ENCODE measurements at regions not wholly inside any gene's neighbourhood (a gene's known extent, or its start where the extent isn't known, plus 50 kb on each side); places are given as distances from the start of the nearest gene placed in this dataset.

DNA sequence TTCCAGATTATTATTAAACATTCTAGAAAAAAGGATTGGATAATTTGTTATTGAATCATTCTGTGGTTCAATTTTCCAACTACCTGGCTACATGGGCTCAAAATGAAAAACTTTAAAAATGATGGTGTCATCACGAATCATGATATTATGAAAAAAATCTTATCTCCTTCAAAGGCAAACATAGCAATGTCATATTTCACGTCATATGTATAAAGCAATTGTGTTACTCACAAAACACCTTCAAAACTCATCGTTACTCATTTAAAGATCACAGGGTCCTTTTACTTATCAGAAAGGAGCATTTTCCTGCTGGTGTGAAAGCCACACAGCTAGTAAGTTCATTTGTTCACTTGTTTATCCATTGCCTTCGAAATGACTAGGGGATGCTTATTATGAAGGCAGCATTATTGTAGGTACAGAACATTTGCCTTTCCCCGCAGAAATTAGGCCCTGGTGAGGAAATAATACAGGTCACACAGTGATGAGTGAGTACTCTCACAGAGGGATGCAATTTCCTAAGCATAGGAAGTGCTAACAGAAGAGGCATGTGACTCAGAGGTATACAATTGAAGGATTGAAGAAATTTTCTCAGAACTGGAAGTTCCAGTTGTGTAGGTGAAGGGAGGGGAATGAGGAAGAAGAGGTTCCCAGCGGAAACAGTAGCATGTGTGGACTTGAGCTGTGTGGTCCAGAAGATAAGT lies 478.7 kb downstream of the INHBA start:
- DNase-seq (ENCODE audit: low spot score), result peak; percentile 49

DNA sequence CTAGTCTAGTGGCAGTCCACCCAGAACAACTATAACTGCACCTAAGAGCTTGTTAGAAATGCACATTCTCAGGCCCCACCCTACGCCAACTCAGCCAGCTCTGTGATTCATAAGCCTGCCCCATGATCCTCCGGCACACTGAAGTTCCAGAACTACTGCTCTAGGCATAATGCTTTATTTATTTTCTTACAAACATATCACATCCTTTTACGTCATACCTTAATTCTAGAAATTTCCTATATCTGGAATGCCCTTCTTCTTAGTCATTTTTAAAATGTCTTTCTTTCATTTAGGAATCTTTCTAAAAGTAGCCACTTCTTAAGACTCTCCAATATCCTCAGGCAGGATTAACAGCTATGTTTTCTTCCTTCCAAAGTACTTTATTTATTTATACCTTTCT lies 480.1 kb downstream of the INHBA start:
- no peak for DNase-seq (ENCODE audit: low spot score)

GRCh38 chr7:41220266-41220665 lies 482.6 kb downstream of the INHBA start:
- DNase-seq (ENCODE audit: low spot score), result no peak

GRCh38 chr7:41219276-41219675 lies 483.6 kb downstream of the INHBA start:
- DNase-seq (ENCODE audit: low spot score), result no peak

DNA sequence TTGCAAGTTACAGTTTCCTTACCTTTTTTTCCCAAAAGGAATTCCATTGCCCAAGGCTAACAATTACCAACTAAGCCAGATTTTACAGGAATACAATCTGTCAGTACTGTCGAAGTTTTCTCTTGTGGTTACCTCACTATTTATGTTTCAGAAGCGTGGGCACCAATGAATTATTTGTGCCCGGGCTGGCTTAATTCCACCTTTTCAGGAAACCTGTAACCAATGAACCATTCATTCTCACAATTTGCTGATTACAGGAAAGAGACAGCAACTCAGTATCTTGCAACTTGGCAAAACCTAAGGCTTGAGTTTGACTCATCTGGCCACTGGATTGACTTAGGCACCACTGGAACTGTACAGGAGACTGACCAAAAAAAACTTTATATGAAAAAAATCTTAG lies 485.6 kb downstream of the INHBA start:
- no peak for DNase-seq (ENCODE audit: low spot score)

DNA sequence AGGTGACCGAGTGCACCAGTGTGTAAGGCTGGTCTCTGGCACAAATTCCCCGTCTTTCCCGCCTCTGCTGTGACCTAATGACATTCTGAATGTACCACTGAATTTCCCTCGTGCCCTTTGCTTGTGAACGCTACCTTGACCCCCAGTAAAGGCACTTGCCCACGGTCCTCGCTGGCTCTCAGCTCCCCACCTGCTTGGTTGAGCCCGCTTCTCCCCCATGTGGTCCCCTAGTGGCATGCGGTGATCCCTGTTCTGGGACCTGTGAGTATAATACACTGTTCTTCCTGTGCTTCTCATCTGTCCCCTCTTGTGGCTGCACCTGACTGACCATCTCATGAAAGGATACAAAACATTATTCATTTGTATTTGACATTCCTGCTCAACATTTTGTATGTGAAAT lies 495.7 kb downstream of the INHBA start:
- DNase-seq (ENCODE audit: low spot score), result no peak

- DNase-seq (ENCODE audit: low spot score), result no peak
Observed at GRCh38 chr7:41206267-41206666, 496.6 kb downstream of the INHBA start.

- no peak for DNase-seq (ENCODE audit: low spot score)
Observed at GRCh38 chr7:41205600-41205999, 497.3 kb downstream of the INHBA start.

GRCh38 chr7:41203542-41203941 lies 499.3 kb downstream of the INHBA start:
- DNase-seq (ENCODE audit: low spot score), result no peak

- DNase-seq (ENCODE audit: low spot score), result no peak
Observed at GRCh38 chr7:41201021-41201420, 501.9 kb downstream of the INHBA start.

DNA sequence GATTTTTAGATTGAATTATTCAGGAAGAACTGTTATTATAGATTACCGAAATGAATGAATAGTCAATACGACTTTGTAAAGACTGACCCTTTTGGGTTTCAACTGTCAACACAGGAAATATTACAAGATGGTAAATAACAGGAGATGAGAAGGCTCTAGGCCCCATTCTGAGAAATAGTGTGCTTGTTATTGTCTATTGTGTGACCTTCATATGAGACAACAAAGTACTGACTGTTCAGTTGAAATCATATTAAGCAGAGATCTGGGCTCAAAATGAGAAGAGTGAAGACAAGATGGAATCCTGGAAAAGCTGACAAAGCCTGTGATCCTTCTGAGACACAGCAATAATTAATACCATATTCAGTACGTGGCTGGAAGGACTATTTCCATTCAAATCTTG lies 503.8 kb downstream of the INHBA start:
- no peak for DNase-seq (ENCODE audit: low spot score)

GRCh38 chr7:41198502-41198901 lies 504.4 kb downstream of the INHBA start:
- DNase-seq (ENCODE audit: low spot score), result no peak

GRCh38 chr7:41197769-41198168 lies 505.1 kb downstream of the INHBA start:
- DNase-seq (ENCODE audit: low spot score), result no peak

DNA sequence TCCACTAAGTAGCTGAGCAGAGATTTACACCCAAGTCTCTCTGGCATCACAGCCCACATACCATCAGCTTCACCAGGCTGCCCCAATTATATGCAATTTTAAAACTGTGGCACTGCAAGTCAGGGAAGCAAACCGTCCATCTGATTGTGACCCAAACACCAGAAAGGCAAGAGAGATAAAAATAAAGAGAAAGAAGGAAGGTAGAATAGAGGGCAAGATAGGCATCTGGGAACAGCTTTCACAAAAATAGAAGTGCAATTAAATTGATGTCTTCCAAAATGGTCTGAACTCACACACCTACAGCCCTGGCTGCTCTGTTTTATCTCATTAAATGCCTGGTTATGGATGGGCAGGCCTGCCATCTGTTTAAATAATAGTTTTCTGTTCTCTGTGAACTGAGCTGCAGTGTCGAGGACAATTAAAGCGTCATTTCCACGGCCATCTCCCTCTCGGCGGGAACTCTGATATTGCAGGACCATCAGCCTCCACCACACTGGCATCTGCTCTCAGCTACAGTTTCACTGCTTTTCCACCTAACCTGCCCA lies 509.1 kb downstream of the INHBA start:
- no peak for DNase-seq (ENCODE audit: low spot score)

DNA sequence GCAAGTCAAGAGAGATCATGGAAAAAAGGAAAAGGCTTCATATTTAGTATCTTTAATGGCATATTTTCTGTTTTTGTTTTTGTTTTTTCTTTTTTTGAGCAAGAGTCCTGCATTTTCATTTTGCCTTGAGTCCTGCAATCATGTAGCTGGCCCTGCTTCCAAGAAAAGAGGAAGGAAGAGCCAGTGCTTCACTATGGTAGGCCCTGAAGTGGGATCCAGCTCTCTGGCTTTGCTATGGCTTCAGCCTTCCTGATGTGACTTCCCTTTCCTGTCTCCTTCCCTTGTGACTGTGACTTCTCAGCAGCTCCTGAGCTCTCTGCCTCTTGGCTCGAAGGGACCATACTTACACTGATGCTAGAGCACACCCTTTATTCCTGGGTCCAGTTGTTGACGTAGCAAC lies 512.3 kb downstream of the INHBA start:
- no peak for DNase-seq (ENCODE audit: low spot score)

DNA sequence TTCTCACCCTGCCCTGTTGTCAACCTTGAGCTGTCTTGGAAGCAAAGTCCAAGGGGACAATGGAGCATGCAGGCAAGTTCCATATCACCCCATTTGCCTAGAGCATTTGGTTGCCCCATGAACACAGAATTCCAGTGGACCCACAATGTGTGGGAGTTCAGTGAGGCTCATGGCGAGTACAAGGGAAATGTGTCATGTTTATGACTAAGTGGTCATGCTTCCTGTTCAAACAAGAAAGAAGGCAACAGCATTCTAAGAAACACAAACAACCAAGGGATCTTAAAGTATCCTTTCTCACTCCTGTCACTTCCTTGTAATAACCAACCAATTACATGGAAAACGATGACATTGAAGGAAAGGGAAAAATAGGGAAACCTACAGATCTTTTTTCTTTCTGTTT lies 513.0 kb downstream of the INHBA start:
- peak; percentile 50 for DNase-seq (ENCODE audit: low spot score)

GRCh38 chr7:41188163-41189130 lies 514.4 kb downstream of the INHBA start:
- DNase-seq (ENCODE audit: low spot score), result peak; percentile 58

DNA sequence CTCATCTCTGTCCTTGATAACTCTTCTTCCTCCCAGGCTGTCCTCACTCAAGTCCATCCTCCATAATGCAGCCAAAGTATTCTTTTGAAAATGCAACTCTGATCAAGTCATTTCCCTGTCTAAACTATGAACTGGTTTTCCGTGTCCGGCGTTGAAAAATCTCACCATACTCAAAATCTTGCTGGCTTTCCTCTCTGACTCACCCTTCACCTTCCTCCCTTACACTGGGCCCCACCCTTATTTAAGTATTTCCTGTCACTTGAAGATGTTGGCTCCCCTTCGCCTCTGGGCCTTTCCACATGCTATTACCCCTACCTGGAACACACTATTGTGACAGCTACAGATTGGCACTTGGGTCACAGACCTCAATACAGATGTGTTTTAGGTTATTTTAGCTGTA lies 515.6 kb downstream of the INHBA start:
- peak; percentile 29 for DNase-seq (ENCODE audit: low spot score)

GRCh38 chr7:41185851-41186250 lies 517.0 kb downstream of the INHBA start:
- no peak for DNase-seq (ENCODE audit: low spot score)

DNA sequence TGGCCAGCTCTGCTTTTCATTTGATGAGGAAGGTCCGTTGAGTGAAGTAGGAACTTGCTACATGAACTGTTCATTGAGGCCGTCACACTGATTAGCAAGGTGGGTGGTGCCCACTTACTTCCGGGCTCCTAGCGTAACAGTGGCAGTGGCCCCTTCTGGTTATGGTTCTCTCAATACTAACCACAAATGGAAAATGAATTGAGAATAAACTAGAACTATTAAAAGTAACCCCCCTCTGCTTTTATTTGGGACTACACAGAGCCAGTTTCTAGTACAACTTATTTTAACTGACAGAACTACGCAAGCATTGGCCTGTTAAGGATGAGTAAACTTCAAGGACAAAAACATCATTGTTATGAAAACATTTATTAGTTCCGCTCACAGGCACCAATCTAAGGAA lies 519.1 kb downstream of the INHBA start:
- no peak for DNase-seq (ENCODE audit: low spot score)

DNA sequence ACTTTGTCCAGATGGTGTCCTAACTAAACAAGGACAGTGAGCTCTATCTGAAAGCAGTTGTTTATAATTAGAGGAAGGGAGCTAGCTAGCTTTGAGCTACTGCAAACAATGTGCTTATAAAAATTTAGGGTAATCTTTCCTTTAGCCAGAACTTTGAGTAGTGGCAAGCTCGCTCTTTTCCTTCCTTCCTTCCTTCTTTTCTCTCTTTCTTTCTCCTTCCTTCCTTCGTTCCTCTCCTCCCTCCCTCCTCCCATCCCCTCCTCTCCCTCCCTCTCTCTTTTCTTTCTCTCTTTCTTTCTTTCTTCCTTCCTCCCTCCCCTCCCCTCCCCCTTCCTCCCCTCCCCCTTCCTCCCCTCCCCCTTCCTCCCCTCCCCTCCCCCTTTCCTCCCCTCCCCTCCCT lies 520.1 kb downstream of the INHBA start:
- no peak for DNase-seq (ENCODE audit: low spot score)

GRCh38 chr7:41175435-41175834 lies 527.5 kb downstream of the INHBA start:
- DNase-seq (ENCODE audit: low spot score), result no peak

GRCh38 chr7:41174521-41174920 lies 528.4 kb downstream of the INHBA start:
- no peak for DNase-seq (ENCODE audit: low spot score)

Measured in LoVo (cell line).